Skin epidermis (tissue), 12 donors: ENCODE measurements at regions not wholly inside any gene's neighbourhood (a gene's known extent, or its start where the extent isn't known, plus 50 kb on each side); places are given as distances from the start of the nearest gene placed in this dataset.
"Not testable (repeated sequence)": the region's sequence is repeated elsewhere in the genome, so short reads cannot be mapped to it uniquely, and the experiment has no call there.

Experiments
- H3K27ac ChIP-seq, 21 experiments: fragments of 200-600 bp; sonication (generic) in 11 of 21; one replicate each; pipeline ENCODE4 v1.5.0; 2020; ENCODE audit warnings: mild to moderate bottlenecking in 3 of 21, inconsistent platforms in 2 of 21, moderate library complexity in 2 of 21
- H3K4me3 ChIP-seq, 7 experiments: fragments of 200-600 bp; sonication (generic) in 2 of 7; one replicate each; pipeline ENCODE4 v1.5.0; 2020; ENCODE audit warnings: inconsistent platforms in 2 of 7, mild to moderate bottlenecking in 2 of 7, moderate library complexity in 1 of 7

- Histone ChIP-seq H3K4me3 (no peak overlapping the region), H3K27ac (no peak overlapping the region)
Observed at GRCh38 chr10:101280511-101280910, 51.2 kb upstream of the LBX1 start.

- H3K27ac ChIP-seq, H3K4me3 ChIP-seq: not testable (repeated sequence)
Observed at GRCh38 chr10:101280921-101281320, 51.7 kb upstream of the LBX1 start.

- H3K27ac ChIP-seq, result no peak overlapping the region
- no peak overlapping the region for H3K4me3 ChIP-seq
Observed at GRCh38 chr10:101282947-101283346, 53.7 kb upstream of the LBX1 start.

GRCh38 chr10:101283762-101284100, 54.5 kb upstream of the LBX1 start:
- Histone ChIP-seq H3K4me3 (no peak overlapping the region), H3K27ac (no peak overlapping the region)

- no peak overlapping the region for H3K27ac ChIP-seq
- H3K4me3 ChIP-seq, result no peak overlapping the region
Observed at GRCh38 chr10:101284101-101284743, 55.0 kb upstream of the LBX1 start.

- no peak overlapping the region for H3K4me3 ChIP-seq
- no peak overlapping the region for H3K27ac ChIP-seq
Observed at GRCh38 chr10:101284744-101285463, 55.6 kb upstream of the LBX1 start.

GRCh38 chr10:101285519-101286070, 56.3 kb upstream of the LBX1 start:
- Histone ChIP-seq H3K27ac (no peak overlapping the region), H3K4me3 (no peak overlapping the region)

GRCh38 chr10:101286248-101287046, 57.2 kb upstream of the LBX1 start:
- H3K4me3 ChIP-seq, result no peak overlapping the region

GRCh38 chr10:101287183-101287996, 58.1 kb upstream of the LBX1 start:
- no peak overlapping the region for H3K4me3 ChIP-seq
- H3K27ac ChIP-seq, result no peak overlapping the region

More at GRCh38 chr10:101286248-101287046, 57.2 kb upstream of the LBX1 start:
- H3K27ac ChIP-seq, result no peak overlapping the region

GRCh38 chr10:101287997-101288635, 58.9 kb upstream of the LBX1 start:
- Histone ChIP-seq H3K4me3 (no peak overlapping the region), H3K27ac (no peak overlapping the region)

- no peak overlapping the region for H3K27ac ChIP-seq
Observed at GRCh38 chr10:101289541-101289940, 60.3 kb upstream of the LBX1 start.

GRCh38 chr10:101290431-101290830, 61.2 kb upstream of the LBX1 start:
- H3K27ac ChIP-seq, result no peak overlapping the region
- no peak overlapping the region for H3K4me3 ChIP-seq

More at GRCh38 chr10:101289541-101289940, 60.3 kb upstream of the LBX1 start:
- no peak overlapping the region for H3K4me3 ChIP-seq

- H3K4me3 ChIP-seq, result no peak overlapping the region
- H3K27ac ChIP-seq, result no peak overlapping the region
Observed at GRCh38 chr10:101290881-101291280, 61.6 kb upstream of the LBX1 start.

- Histone ChIP-seq H3K27ac (no peak overlapping the region), H3K4me3 (peak overlapping the region; percentile 15 to 50 (median 34))
Observed at GRCh38 chr10:101291331-101292193, 62.3 kb upstream of the LBX1 start.

- Histone ChIP-seq H3K27ac (no peak overlapping the region), H3K4me3 (peak overlapping the region; percentile 15 to 50 (median 34))
Observed at GRCh38 chr10:101292194-101293006, 61.6 kb upstream of the BTRC start.

- Histone ChIP-seq H3K4me3 (no peak overlapping the region), H3K27ac (no peak overlapping the region)
Observed at GRCh38 chr10:101293007-101293723, 60.8 kb upstream of the BTRC start.

- Histone ChIP-seq H3K4me3 (no peak overlapping the region), H3K27ac (no peak overlapping the region)
Observed at GRCh38 chr10:101294109-101294508, 59.9 kb upstream of the BTRC start.
